Osteoblast (primary cell): ENCODE measurements at regions not wholly inside any gene's neighbourhood (a gene's known extent, or its start where the extent isn't known, plus 50 kb on each side); places are given as distances from the start of the nearest gene placed in this dataset.

Experiments
- DNase-seq: peaks from one replicate; pipeline ENCODE4 v3.0.0; 2011; ENCODE audit warnings: low spot score, mixed read lengths; ENCODE audit not compliant: insufficient read length; ENCODE audit errors: missing footprints
- H2AFZ ChIP-seq: 2 replicates; pipeline ENCODE4 v1.6.0; 2011; ENCODE audit warnings: mild to moderate bottlenecking, low read length
- H3K27ac ChIP-seq: 2 replicates; pipeline ENCODE4 v1.5.1; 2011; ENCODE audit warnings: mild to moderate bottlenecking, low read depth, low read length, moderate library complexity
- H3K27me3 ChIP-seq: 2 replicates; pipeline ENCODE4 v1.6.0; 2012; ENCODE audit warnings: mild to moderate bottlenecking, control low read depth, inconsistent platforms, low read length, moderate library complexity; ENCODE audit not compliant: insufficient read depth
- H3K36me3 ChIP-seq: 2 replicates; pipeline ENCODE4 v1.5.1; 2011; ENCODE audit warnings: mild to moderate bottlenecking, low read length, control low read depth, moderate library complexity; ENCODE audit not compliant: insufficient read depth
- H3K4me1 ChIP-seq: 2 replicates; pipeline ENCODE4 v1.5.1; 2011; ENCODE audit warnings: mild to moderate bottlenecking, low read length, control low read depth, moderate library complexity; ENCODE audit not compliant: insufficient read depth
- H3K4me2 ChIP-seq: 2 replicates; pipeline ENCODE4 v1.6.0; 2011; ENCODE audit warnings: mild to moderate bottlenecking, low read length; ENCODE audit not compliant: insufficient read depth
- H3K4me3 ChIP-seq: fragments of 200-600 bp; sonication (generic); 3 replicates; pipeline ENCODE4 v1.5.1; 2012; ENCODE audit warnings: mild to moderate bottlenecking, low read length, inconsistent platforms; ENCODE audit not compliant: insufficient read depth
- H3K79me2 ChIP-seq: 2 replicates; pipeline ENCODE4 v1.6.0; 2012; ENCODE audit warnings: mild to moderate bottlenecking, low read length, control low read depth, inconsistent platforms; ENCODE audit not compliant: insufficient read depth
- H3K9me3 ChIP-seq: 2 replicates; pipeline ENCODE4 v1.5.1; 2011; ENCODE audit warnings: low read depth, low read length, control low read depth
- H4K20me1 ChIP-seq: 2 replicates; pipeline ENCODE4 v1.6.0; 2012; ENCODE audit warnings: mild to moderate bottlenecking, low read length, control low read depth; ENCODE audit not compliant: insufficient read depth
- TF ChIP-seq, protein P1 (sequence below): IDR thresholded peaks from 2 replicates; pipeline ENCODE4 v1.5.1; 2011; ENCODE audit warnings: mild to moderate bottlenecking, low read depth, low read length, moderate library complexity; ENCODE audit errors: extremely low read depth

DNA sequence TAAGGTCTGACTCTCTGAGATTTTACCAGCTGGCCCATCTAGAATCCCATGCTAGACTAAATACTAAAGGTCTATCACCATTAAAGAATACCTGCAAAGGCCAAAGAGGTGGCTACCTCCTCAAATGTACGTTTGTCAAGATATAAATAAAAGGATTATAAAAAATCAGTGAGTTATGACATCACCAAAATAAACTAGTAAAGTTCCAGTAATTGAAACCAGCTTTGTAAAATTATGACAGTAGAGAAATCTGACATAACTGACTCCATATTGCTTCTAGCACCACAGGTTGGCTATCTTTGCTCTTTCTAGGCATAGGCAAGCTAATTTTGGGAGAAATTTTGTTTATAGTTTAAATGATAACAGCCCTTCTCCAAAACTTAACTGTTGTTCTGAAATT lies 536.3 kb downstream of the TFAP2A start:
- no peaks in the 10 kb centered on the region for H3K9me3 ChIP-seq
- TF ChIP-seq, protein P1, sequence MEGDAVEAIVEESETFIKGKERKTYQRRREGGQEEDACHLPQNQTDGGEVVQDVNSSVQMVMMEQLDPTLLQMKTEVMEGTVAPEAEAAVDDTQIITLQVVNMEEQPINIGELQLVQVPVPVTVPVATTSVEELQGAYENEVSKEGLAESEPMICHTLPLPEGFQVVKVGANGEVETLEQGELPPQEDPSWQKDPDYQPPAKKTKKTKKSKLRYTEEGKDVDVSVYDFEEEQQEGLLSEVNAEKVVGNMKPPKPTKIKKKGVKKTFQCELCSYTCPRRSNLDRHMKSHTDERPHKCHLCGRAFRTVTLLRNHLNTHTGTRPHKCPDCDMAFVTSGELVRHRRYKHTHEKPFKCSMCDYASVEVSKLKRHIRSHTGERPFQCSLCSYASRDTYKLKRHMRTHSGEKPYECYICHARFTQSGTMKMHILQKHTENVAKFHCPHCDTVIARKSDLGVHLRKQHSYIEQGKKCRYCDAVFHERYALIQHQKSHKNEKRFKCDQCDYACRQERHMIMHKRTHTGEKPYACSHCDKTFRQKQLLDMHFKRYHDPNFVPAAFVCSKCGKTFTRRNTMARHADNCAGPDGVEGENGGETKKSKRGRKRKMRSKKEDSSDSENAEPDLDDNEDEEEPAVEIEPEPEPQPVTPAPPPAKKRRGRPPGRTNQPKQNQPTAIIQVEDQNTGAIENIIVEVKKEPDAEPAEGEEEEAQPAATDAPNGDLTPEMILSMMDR, result no peak
- no peaks in the 10 kb centered on the region for H3K4me1 ChIP-seq
- no peak overlapping the region for H3K27ac ChIP-seq
- no peak overlapping the region for H3K4me3 ChIP-seq
- H4K20me1 ChIP-seq, result no peaks in the 10 kb centered on the region
- no peak for DNase-seq
- no peaks in the 10 kb centered on the region for H3K36me3 ChIP-seq
- H2AFZ ChIP-seq, result no peak overlapping the region
- H3K79me2 ChIP-seq, result no peaks in the 10 kb centered on the region
- no peak overlapping the region for H3K4me2 ChIP-seq
- H3K27me3 ChIP-seq, result no peaks in the 10 kb centered on the region

DNA sequence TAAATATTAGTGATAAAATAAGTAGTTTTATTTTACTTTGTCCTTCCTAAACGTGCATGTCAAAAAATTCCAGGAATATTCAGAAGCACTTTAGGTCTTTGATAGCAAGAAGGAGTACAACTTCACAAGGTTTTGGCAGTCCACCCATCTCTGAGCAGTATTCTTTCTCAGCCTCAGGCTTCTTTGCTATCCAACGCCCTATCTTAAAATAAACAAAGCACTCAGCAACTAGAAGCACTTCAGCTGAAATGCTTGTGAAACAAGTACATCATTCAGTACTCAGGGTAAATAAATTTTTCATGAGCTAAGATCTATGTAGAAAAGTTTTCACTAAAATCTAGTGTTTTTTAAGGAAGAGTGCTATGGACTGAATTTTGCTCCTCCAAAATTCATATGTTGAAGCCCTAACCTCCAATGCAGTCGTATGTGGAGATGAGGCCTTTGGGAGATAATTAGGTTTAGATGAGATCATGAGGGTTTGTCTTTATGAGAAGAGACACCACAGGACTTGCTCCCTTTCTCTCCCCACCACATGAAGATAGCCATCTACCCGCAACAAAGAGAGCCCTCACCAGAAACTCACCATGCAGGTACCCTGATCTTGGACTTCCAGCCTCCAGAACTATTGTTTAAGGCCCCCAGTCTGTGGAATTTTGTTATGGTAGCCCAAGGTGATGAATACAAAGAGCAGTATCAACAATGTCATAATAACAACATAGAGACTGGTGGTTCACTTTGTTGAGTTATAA lies 539.1 kb downstream of the TFAP2A start:
- H3K9me3 ChIP-seq, result no peaks in the 10 kb centered on the region
- TF ChIP-seq, protein P1, result no peak
- no peak for DNase-seq
- no peak overlapping the region for H2AFZ ChIP-seq
- H3K4me1 ChIP-seq, result no peaks in the 10 kb centered on the region
- no peaks in the 10 kb centered on the region for H3K79me2 ChIP-seq
- no peaks in the 10 kb centered on the region for H3K36me3 ChIP-seq
- H3K27ac ChIP-seq, result no peak overlapping the region
- no peaks in the 10 kb centered on the region for H4K20me1 ChIP-seq
- no peaks in the 10 kb centered on the region for H3K27me3 ChIP-seq
- no peak overlapping the region for H3K4me2 ChIP-seq
- H3K4me3 ChIP-seq, result no peak overlapping the region

DNA sequence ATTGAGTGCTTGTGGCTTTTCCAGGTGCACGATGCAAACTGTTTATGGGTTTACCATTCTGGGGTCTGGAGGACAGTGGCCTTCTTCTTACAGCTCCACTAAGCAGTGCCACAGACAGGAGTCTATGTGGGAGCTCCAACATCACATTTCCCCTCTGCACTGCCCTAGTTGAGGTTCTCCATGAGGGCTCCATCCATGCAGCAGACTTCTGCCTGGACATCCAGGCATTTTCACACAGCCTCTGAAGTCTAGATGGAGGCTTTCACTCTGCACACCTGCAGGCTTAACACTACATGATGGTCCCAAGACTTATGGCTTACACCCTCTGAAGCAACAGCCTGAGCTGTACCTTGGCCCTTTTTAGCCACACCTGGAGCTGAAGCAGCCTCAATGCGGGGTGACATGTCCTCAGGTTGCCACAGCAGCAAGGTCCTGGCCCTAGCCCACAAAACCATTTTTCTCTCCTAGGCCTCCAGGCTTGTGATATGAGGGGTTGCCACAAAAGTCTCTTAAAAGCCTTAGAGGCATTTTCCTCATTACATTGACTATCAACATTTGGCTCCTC lies 552.2 kb downstream of the TFAP2A start:
- no peaks in the 10 kb centered on the region for H3K79me2 ChIP-seq
- no peaks in the 10 kb centered on the region for H3K9me3 ChIP-seq
- no peaks in the 10 kb centered on the region for H3K4me1 ChIP-seq
- DNase-seq, result peak; percentile 1
- no peak overlapping the region for H2AFZ ChIP-seq
- no peaks in the 10 kb centered on the region for H3K27me3 ChIP-seq
- no peak overlapping the region for H3K4me2 ChIP-seq
- no peaks in the 10 kb centered on the region for H3K36me3 ChIP-seq
- H3K27ac ChIP-seq, result no peak overlapping the region
- TF ChIP-seq, protein P1, result no peak
- H4K20me1 ChIP-seq, result no peaks in the 10 kb centered on the region
- H3K4me3 ChIP-seq, result no peak overlapping the region

DNA sequence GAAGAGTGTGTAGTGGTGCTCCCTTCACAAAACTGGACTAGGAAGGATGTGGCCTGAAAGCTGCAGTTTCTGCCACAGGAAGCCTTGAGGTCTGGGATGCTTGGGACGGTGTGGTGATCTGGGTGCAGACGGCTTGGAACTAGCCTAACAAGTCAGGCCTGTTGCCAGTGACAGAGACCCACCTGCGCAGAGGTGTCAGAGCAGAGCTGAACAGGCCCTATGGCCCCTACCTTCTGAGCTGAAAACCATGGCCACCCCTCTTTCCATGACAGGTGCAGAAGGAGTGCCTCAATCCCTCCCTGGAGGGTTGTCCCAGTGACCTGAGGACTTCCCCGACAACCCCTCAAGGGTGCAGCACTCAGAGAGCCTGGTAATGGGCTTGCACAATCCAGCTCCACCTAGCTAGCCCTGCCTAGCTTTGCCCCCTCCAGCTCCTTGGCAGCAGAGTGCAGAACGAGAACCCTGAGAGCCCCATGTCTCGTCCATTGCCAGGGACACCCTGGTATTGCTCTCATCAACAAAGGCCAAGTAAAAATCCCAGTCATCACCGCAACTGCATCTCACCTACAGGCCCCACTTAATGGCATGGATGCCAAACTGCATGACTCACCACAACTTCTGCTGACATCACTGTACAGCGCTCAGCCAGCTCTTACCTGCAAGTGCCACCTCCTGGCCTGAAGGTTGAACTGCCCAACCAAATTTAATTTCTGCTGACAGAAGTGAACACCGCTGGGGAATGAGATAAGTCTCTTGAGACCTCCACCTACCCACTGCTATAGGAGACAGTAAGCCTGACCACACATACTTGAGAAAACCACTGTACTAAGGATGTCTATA lies 563.1 kb downstream of the TFAP2A start:
- TF ChIP-seq, protein P1, result no peak
- Histone ChIP-seq H3K4me2 (no peak overlapping the region), H2AFZ (no peak overlapping the region), H3K4me1 (no peaks in the 10 kb centered on the region), H4K20me1 (no peaks in the 10 kb centered on the region), H3K27ac (no peak overlapping the region), H3K4me3 (no peak overlapping the region), H3K36me3 (no peaks in the 10 kb centered on the region), H3K79me2 (no peaks in the 10 kb centered on the region), H3K9me3 (peaks cover 6% of the 10 kb centered on the region), H3K27me3 (no peaks in the 10 kb centered on the region)
- no peak for DNase-seq
